ENCODE measurements at regions not wholly inside any gene's neighbourhood (a gene's known extent, or its start where the extent isn't known, plus 50 kb on each side); places are given as distances from the start of the nearest gene placed in this dataset.

- peak; percentile 84 for FAIRE-seq
These were observed 174.4 kb upstream of the NECTIN1 start for GRCh38 chr11:119903389-119903788.

GRCh38 chr11:119902656-119903231 is 173.7 kb upstream of the NECTIN1 start:
- FAIRE-seq = no peak

GRCh38 chr11:119901657-119902577 is 172.9 kb upstream of the NECTIN1 start:
- no peak for FAIRE-seq

GRCh38 chr11:119899997-119900396 is 171.0 kb upstream of the NECTIN1 start:
- no peak for FAIRE-seq

GRCh38 chr11:119897576-119897975 is 168.6 kb upstream of the NECTIN1 start:
- FAIRE-seq = no peak

- no peak for FAIRE-seq
These were observed 168.0 kb upstream of the NECTIN1 start for GRCh38 chr11:119897046-119897440.

- no peak for FAIRE-seq
These were observed 167.5 kb upstream of the NECTIN1 start for GRCh38 chr11:119896387-119897045.

GRCh38 chr11:119895981-119896380 is 167.0 kb upstream of the NECTIN1 start:
- FAIRE-seq = no peak

GRCh38 chr11:119894916-119895315 is 165.9 kb upstream of the NECTIN1 start:
- FAIRE-seq = no peak

GRCh38 chr11:119892311-119892808 is 163.4 kb upstream of the NECTIN1 start:
- FAIRE-seq = no peak

GRCh38 chr11:119891055-119891768 is 162.2 kb upstream of the NECTIN1 start:
- no peak for FAIRE-seq

GRCh38 chr11:119890466-119890865 is 161.5 kb upstream of the NECTIN1 start:
- no peak for FAIRE-seq

- no peak for FAIRE-seq
These were observed 160.8 kb upstream of the NECTIN1 start for GRCh38 chr11:119889728-119890280.

- FAIRE-seq = no peak
These were observed 160.1 kb upstream of the NECTIN1 start for GRCh38 chr11:119889111-119889510.

- no peak for FAIRE-seq
These were observed 159.1 kb upstream of the NECTIN1 start for GRCh38 chr11:119888119-119888518.

GRCh38 chr11:119886667-119887230 is 157.7 kb upstream of the NECTIN1 start:
- FAIRE-seq = no peak

- FAIRE-seq = no peak
These were observed 157.0 kb upstream of the NECTIN1 start for GRCh38 chr11:119885861-119886567.

- FAIRE-seq = no peak
These were observed 156.1 kb upstream of the NECTIN1 start for GRCh38 chr11:119885067-119885466.

GRCh38 chr11:119882316-119882715 is 153.3 kb upstream of the NECTIN1 start:
- FAIRE-seq = no peak

- no peak for FAIRE-seq
These were observed 151.9 kb upstream of the NECTIN1 start for GRCh38 chr11:119880873-119881272.

- FAIRE-seq = no peak
These were observed 151.1 kb upstream of the NECTIN1 start for GRCh38 chr11:119880143-119880542.

- no peak for FAIRE-seq
These were observed 150.0 kb upstream of the NECTIN1 start for GRCh38 chr11:119878990-119879389.

Data from islet of Langerhans (tissue), 1 donor.